KMS-11 (cell line): ENCODE measurements at regions not wholly inside any gene's neighbourhood (a gene's known extent, or its start where the extent isn't known, plus 50 kb on each side); places are given as distances from the start of the nearest gene placed in this dataset.
"Not testable (repeated sequence)": the region's sequence is repeated elsewhere in the genome, so short reads cannot be mapped to it uniquely, and the experiment has no call there.

Experiments used
- H2AFZ ChIP-seq: fragments of 200-600 bp; sonication (generic); 2 replicates; pipeline ENCODE4 v1.6.1; 2016; ENCODE audit warnings: antibody characterized with exemption, mixed run types, low read depth
- H3K27ac ChIP-seq: fragments of 200-600 bp; sonication (generic); 2 replicates; pipeline ENCODE4 v1.6.1; 2016; ENCODE audit warnings: mild to moderate bottlenecking, mixed run types
- H3K27me3 ChIP-seq: fragments of 200-600 bp; sonication (generic); 2 replicates; pipeline ENCODE4 v1.6.1; 2017; ENCODE audit warnings: mild to moderate bottlenecking, low read depth, mixed run types, moderate library complexity; ENCODE audit not compliant: insufficient read depth
- H3K36me3 ChIP-seq: fragments of 200-600 bp; sonication (generic); 2 replicates; pipeline ENCODE4 v1.6.1; 2017; ENCODE audit warnings: mild to moderate bottlenecking, mixed run types; ENCODE audit not compliant: insufficient read depth
- H3K4me1 ChIP-seq: fragments of 200-600 bp; sonication (generic); 2 replicates; pipeline ENCODE4 v1.6.1; 2016; ENCODE audit warnings: mild to moderate bottlenecking, low read depth, mixed run types; ENCODE audit not compliant: poor library complexity, severe bottlenecking
- H3K4me2 ChIP-seq: fragments of 200-600 bp; sonication (generic); 2 replicates; pipeline ENCODE4 v1.7.0; 2016; ENCODE audit warnings: mild to moderate bottlenecking, mixed run types
- H3K4me3 ChIP-seq: fragments of 200-600 bp; sonication (generic); IDR thresholded peaks from 2 replicates; pipeline ENCODE4 v1.6.1; 2017; ENCODE audit warnings: low read depth, low read length, mixed read lengths; ENCODE audit not compliant: insufficient read depth
- H3K79me2 ChIP-seq: fragments of 200-600 bp; sonication (generic); 2 replicates; pipeline ENCODE4 v1.6.1; 2016; ENCODE audit warnings: low read depth, mixed run types; ENCODE audit not compliant: insufficient read depth
- H3K9ac ChIP-seq: fragments of 200-600 bp; sonication (generic); 2 replicates; pipeline ENCODE4 v1.6.1; 2016; ENCODE audit warnings: mild to moderate bottlenecking, mixed run types
- H4K20me1 ChIP-seq: fragments of 200-600 bp; sonication (generic); 2 replicates; pipeline ENCODE4 v1.6.1; 2016; ENCODE audit warnings: mild to moderate bottlenecking, mixed run types; ENCODE audit not compliant: insufficient read depth
- TF ChIP-seq, protein P1 (sequence below): fragments of 200-600 bp; sonication (generic); conservative IDR thresholded peaks from 2 replicates; pipeline ENCODE4 v1.6.1; 2017; ENCODE audit warnings: low read depth, mild to moderate bottlenecking, antibody characterized with exemption, low read length, moderate library complexity, mixed read lengths

DNA sequence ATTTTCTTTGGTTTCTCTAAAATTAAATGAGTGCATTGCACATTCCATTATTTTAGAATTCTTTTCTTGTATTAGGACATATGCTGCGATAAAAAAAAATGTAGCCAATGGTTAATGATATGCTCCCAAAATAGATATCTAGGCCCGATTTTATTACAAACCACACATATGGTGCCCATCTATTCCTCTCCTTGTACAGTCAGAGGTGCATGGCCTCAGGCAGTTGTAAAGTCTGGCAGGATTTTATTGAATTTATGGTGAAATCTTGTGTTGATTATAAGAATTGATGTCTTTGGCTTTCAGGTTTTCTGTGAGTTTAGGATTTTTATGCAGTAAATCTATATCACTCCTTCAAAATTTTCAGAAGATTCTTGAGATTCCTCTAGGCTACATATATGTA is 192.2 kb downstream of the RFPL4B start:
- no peaks in the 10 kb centered on the region for H4K20me1 ChIP-seq
- H3K4me2 ChIP-seq, result no peak overlapping the region
- H3K9ac ChIP-seq, result no peak overlapping the region
- TF ChIP-seq, protein P1, sequence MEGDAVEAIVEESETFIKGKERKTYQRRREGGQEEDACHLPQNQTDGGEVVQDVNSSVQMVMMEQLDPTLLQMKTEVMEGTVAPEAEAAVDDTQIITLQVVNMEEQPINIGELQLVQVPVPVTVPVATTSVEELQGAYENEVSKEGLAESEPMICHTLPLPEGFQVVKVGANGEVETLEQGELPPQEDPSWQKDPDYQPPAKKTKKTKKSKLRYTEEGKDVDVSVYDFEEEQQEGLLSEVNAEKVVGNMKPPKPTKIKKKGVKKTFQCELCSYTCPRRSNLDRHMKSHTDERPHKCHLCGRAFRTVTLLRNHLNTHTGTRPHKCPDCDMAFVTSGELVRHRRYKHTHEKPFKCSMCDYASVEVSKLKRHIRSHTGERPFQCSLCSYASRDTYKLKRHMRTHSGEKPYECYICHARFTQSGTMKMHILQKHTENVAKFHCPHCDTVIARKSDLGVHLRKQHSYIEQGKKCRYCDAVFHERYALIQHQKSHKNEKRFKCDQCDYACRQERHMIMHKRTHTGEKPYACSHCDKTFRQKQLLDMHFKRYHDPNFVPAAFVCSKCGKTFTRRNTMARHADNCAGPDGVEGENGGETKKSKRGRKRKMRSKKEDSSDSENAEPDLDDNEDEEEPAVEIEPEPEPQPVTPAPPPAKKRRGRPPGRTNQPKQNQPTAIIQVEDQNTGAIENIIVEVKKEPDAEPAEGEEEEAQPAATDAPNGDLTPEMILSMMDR, result no peak
- no peaks in the 10 kb centered on the region for H3K36me3 ChIP-seq
- H3K79me2 ChIP-seq, result no peaks in the 10 kb centered on the region
- H2AFZ ChIP-seq, result no peak overlapping the region
- H3K4me1 ChIP-seq, result no peaks in the 10 kb centered on the region
- H3K27me3 ChIP-seq, result no peaks in the 10 kb centered on the region
- no peak overlapping the region for H3K27ac ChIP-seq
- no peak overlapping the region for H3K4me3 ChIP-seq

DNA sequence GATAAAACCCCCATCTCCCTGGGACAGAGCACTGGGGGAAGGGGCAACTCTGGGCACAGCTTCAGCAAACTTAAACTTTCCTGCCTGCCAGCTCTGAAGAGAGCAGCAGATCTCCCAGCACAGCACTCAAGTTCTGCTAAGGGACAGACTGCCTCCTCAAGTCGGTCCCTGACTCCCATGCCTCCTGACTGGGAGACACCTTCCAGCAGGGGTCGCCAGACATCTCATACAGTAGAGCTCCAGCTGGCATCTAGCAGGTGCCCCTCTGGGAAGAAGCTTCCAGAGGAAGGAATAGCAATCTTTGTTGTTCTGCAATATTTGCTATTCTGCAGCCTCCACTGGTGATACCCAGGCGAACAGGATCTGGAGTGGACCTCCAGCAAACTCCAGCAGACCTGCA is 194.7 kb downstream of the RFPL4B start:
- not testable (repeated sequence) for H3K9ac ChIP-seq, H3K4me3 ChIP-seq, H4K20me1 ChIP-seq, H3K27me3 ChIP-seq, H3K27ac ChIP-seq, H3K4me2 ChIP-seq, H3K4me1 ChIP-seq, H3K79me2 ChIP-seq, H2AFZ ChIP-seq, H3K36me3 ChIP-seq

DNA sequence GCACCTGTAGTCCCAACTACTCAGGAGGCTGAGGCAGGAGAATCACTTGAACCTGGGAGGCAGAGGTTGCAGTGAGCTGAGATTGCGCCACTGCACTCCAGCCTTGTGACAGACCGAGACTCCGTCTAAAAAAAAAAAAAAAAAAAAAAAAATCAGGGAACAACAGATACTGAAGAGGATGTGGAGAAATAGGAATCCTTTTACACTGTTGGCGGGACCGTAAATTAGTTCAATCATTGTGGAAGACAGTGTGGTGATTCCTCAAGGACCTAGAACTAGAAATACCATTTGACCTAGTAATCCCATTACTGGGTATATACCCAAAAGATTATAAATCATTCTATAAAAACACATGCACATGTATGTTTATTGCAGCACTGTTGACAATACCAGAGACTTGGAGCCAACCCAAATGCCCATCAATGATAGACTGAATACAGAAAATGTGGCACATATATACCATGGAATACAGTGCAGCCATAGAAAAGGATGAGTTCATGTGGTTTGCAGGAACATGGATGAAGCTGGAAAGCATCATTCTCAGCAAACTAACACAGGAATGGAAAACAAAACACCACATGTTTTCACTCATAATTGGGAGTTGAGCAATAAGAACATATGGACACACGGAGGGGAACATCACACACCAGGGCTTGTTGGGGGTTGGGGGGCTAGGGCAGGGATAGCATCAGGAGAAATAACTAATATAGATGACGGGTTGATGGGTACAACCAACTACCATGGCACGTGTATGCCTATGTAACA is 200.4 kb downstream of the RFPL4B start:
- not testable (repeated sequence) for H2AFZ ChIP-seq, H3K4me3 ChIP-seq, H3K36me3 ChIP-seq, H3K27me3 ChIP-seq, H3K4me2 ChIP-seq, H3K79me2 ChIP-seq, H4K20me1 ChIP-seq, H3K9ac ChIP-seq, H3K27ac ChIP-seq, H3K4me1 ChIP-seq

DNA sequence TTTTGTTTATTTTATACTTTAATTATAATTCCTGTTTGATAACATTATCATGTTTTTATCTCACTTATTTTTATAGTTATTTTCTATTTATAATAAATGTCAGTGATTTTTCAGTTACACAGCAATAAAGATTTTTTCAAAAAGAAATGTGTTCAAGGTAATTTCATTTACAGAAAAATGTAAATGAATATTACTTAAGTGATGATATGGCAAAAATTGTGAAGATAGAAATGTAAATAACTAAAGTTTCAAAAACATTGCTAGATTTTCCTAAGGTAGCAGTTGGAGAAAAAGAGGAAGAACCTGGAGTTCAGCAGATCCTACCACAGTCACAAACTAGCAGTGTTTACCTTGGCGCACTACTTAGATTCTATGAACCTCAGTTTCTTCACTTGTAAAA is 202.6 kb downstream of the RFPL4B start:
- Histone ChIP-seq H3K4me3 (no peak overlapping the region), H3K79me2 (no peaks in the 10 kb centered on the region), H3K4me1 (no peaks in the 10 kb centered on the region), H3K36me3 (no peaks in the 10 kb centered on the region), H3K27me3 (no peaks in the 10 kb centered on the region), H3K9ac (no peak overlapping the region), H4K20me1 (no peaks in the 10 kb centered on the region), H3K27ac (no peak overlapping the region), H2AFZ (no peak overlapping the region), H3K4me2 (no peak overlapping the region)
- TF ChIP-seq, protein P1, result no peak

DNA sequence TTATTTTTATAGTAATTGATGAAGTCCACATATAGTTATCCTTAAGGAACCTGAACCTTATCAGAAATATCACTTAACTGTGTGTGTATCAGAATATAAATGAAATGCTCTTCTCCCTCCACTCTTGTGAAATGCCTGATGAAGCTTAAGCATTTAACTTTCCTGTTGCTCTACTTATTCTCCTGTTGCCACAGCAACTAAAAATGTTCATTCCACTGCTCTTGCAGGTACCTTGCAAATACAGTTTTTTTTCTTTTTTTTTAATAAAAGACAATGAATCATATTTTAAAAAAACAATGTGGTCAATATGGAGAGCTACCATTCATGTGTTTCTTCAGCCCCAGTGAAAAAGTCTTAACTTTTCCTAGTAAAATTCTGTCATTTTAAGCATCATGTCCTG is 210.3 kb downstream of the RFPL4B start:
- TF ChIP-seq, protein P1, result no peak
- Histone ChIP-seq H3K36me3 (no peaks in the 10 kb centered on the region), H3K27ac (no peak overlapping the region), H3K9ac (no peak overlapping the region), H3K4me3 (no peak overlapping the region), H4K20me1 (no peaks in the 10 kb centered on the region), H2AFZ (no peak overlapping the region), H3K4me1 (no peaks in the 10 kb centered on the region), H3K27me3 (no peaks in the 10 kb centered on the region), H3K4me2 (no peak overlapping the region), H3K79me2 (no peaks in the 10 kb centered on the region)
